ENCODE measurements at regions not wholly inside any gene's neighbourhood (a gene's known extent, or its start where the extent isn't known, plus 50 kb on each side); places are given as distances from the start of the nearest gene placed in this dataset.

DNA sequence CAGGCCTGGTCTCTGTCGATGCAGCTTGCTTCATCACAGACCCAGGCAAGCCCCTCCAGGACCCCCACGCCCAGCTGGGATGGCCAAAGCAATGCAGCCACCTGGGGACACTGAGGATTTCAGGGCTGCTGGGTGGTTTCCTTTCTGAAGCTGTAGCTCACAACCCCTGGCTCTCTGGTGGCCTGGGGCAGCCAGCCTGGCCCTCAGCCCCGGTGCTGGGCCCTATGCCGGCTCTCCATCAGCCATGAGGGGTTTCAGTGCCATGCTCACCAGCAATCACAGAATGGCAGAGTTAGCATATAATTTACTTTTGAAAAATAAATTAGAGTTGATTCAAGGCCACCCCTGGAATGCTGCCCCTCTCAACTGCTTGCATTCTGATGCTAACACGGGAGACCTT, 150.2 kb upstream of the UNC5B start (continued):
- no peak for TF ChIP-seq CEBPB (IDR thresholded peaks at IDR 0.05; ENCODE audit: low read depth, low read length)

DNA sequence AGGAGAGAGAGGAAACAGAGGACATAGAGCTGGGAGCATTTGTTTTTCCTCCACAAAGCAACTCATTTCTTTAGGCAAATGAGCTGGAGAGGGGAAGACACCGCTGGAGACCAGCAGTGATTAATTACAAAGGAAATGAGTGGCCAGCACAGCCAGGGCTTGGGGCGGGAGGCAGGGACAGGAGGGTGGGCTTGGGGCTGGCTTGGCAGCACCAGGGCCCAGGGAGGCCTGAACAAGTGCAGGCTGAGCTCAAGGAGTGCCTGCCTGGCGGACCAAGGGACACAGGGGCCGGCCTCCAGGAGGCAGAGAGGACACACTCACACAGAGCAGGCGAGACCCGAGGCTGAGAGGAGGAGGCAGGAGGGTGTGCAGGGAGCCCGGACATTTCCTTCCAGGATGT, 149.0 kb upstream of the UNC5B start:
- intact Hi-C loops (cut with micrococcal nuclease): no loop called here
- H2BK20ac ChIP-seq (ENCODE audit: low read depth, low read length): no peak overlapping the region
- no peak overlapping the region for H2BK5ac ChIP-seq (ENCODE audit: low read depth, low read length, poor library complexity, severe bottlenecking)
- H3K4me3 ChIP-seq (ENCODE audit: insufficient read depth, low read depth, low read length): no peak overlapping the region
- ChIA-PET POLR2A (ENCODE audit: unreplicated experiment) (no interaction called here), CTCF (no interaction called here)
- no peak overlapping the region for H4K91ac ChIP-seq (ENCODE audit: insufficient read depth, low read depth, low read length)
- BruUV-seq (replicated peaks): no TSS peak
- no peaks in the 10 kb centered on the region for H3K79me1 ChIP-seq (ENCODE audit: low read depth in 1 of 2, low read length in 2 of 2)
- H2BK15ac ChIP-seq (ENCODE audit: low read depth, low read length): no peak overlapping the region
- H3K14ac ChIP-seq (replicated peaks; ENCODE audit: low read depth, low read length): no peak overlapping the region
- H4K8ac ChIP-seq (ENCODE audit: low read depth in 2 of 2, low read length in 2 of 2): no peak overlapping the region
- H3K4ac ChIP-seq (ENCODE audit: low read depth, low read length): no peak overlapping the region
- DNase-seq: no peak
- no peak overlapping the region for H2AK5ac ChIP-seq (ENCODE audit: low read depth, low read length)
- WGBS, 2 experiments (ENCODE audit: extremely low coverage in 2 of 2, insufficient read length in 1 of 2): no CpG with 5 or more reads among the region's 7 CpGs
- H2AK9ac ChIP-seq (replicated peaks; ENCODE audit: low read depth, low read length, poor library complexity): no peak overlapping the region
- dilution Hi-C loops (cut with HindIII; ENCODE audit: low sequenced_read_pairs, unreplicated experiment): no loop called here
- no peak overlapping the region for H3K4me2 ChIP-seq (ENCODE audit: low read depth, low read length)
- ATAC-seq (ENCODE audit: low read depth): no peak
- no peak overlapping the region for H3K56ac ChIP-seq (ENCODE audit: extremely low read depth, insufficient read depth, low read length)
- TF ChIP-seq NFE2L2 (IDR thresholded peaks at IDR 0.05; ENCODE audit: low read depth, low read length): no peak
- TF ChIP-seq, protein P1, sequence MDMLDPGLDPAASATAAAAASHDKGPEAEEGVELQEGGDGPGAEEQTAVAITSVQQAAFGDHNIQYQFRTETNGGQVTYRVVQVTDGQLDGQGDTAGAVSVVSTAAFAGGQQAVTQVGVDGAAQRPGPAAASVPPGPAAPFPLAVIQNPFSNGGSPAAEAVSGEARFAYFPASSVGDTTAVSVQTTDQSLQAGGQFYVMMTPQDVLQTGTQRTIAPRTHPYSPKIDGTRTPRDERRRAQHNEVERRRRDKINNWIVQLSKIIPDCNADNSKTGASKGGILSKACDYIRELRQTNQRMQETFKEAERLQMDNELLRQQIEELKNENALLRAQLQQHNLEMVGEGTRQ (IDR thresholded peaks at IDR 0.05; ENCODE audit: low read depth, low read length): no peak
- TF ChIP-seq, protein P2, sequence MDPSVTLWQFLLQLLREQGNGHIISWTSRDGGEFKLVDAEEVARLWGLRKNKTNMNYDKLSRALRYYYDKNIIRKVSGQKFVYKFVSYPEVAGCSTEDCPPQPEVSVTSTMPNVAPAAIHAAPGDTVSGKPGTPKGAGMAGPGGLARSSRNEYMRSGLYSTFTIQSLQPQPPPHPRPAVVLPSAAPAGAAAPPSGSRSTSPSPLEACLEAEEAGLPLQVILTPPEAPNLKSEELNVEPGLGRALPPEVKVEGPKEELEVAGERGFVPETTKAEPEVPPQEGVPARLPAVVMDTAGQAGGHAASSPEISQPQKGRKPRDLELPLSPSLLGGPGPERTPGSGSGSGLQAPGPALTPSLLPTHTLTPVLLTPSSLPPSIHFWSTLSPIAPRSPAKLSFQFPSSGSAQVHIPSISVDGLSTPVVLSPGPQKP (IDR thresholded peaks at IDR 0.05; ENCODE audit: borderline replicate concordance, low read depth, low read length): no peak
- no peak for TF ChIP-seq RFX5 (IDR thresholded peaks at IDR 0.05; ENCODE audit: low read depth, low read length)
- TF ChIP-seq CHD1 (IDR thresholded peaks at IDR 0.05; ENCODE audit: low read depth, low read length): no peak
- no peak for TF ChIP-seq MAZ (IDR thresholded peaks at IDR 0.05; ENCODE audit: borderline replicate concordance, low read depth, low read length)
- H3K27ac ChIP-seq (ENCODE audit: insufficient read depth, low read length): no peak overlapping the region
- H3K9me1 ChIP-seq (ENCODE audit: insufficient read depth, low read length): no peaks in the 10 kb centered on the region
- H3K36me3 ChIP-seq (ENCODE audit: control insufficient read depth, insufficient read depth, low read length): no peaks in the 10 kb centered on the region
- peaks cover 49% of the 10 kb centered on the region for H3K27me3 ChIP-seq (ENCODE audit: control insufficient read depth, insufficient read depth, low read length)
- no peaks in the 10 kb centered on the region for H3K9me3 ChIP-seq (ENCODE audit: control insufficient read depth, insufficient read depth, low read length)
- in situ Hi-C loops (cut with MboI; ENCODE audit: low sequenced_read_pairs): no loop called here
- H4K5ac ChIP-seq (ENCODE audit: low read depth, low read length): no peak overlapping the region
- H3K9ac ChIP-seq (ENCODE audit: low read depth, low read length): no peak overlapping the region
- H3K23ac ChIP-seq (ENCODE audit: low read depth, low read length): no peak overlapping the region
- no peak overlapping the region for H2BK120ac ChIP-seq (ENCODE audit: low read depth, low read length)
- H4K20me1 ChIP-seq (ENCODE audit: insufficient read depth, low read length): no peaks in the 10 kb centered on the region
- H3K18ac ChIP-seq (ENCODE audit: low read depth, low read length): no peak overlapping the region
- no peak overlapping the region for H2AFZ ChIP-seq (replicated peaks; ENCODE audit: low read length, poor library complexity)
- H3K4me1 ChIP-seq (ENCODE audit: control insufficient read depth, insufficient read depth, low read length): no peaks in the 10 kb centered on the region

All from IMR-90 (cell line).